ENCODE measurements at regions not wholly inside any gene's neighbourhood (a gene's known extent, or its start where the extent isn't known, plus 50 kb on each side); places are given as distances from the start of the nearest gene placed in this dataset.

DNA sequence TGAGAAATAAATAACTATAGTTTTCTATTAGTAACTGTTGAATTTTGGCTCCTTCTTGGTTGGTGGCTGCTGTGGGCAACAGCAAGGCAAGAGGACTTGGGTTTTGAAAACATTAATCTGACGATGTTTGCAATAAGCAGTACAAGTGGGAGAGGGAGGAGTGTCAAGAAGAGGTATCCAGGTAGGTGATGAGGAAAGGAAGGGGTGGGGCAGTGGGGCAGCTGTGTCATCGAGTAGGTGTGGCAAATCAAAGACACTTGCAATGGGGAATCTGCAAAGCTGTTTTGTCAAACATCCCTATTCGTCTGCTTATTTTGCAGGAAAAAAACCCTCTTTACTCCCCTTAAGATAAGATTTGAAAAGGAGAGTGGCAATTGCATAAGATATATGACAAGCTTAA is 171.9 kb upstream of the MAP3K7 start:
- no peak for TF ChIP-seq Cebpa-rat (IDR thresholded peaks at IDR 0.05)
- no peaks in the 10 kb centered on the region for H3K36me3 ChIP-seq
- H3K27me3 ChIP-seq = no peaks in the 10 kb centered on the region
- no peak overlapping the region for H3K4me2 ChIP-seq
- no peak overlapping the region for H3K9ac ChIP-seq
- no peak overlapping the region for H3K4me3 ChIP-seq
- no peaks in the 10 kb centered on the region for H3K9me3 ChIP-seq
- H3K4me1 ChIP-seq = no peaks in the 10 kb centered on the region
- H3K27ac ChIP-seq = no peak overlapping the region
- no peaks in the 10 kb centered on the region for H4K20me1 ChIP-seq

DNA sequence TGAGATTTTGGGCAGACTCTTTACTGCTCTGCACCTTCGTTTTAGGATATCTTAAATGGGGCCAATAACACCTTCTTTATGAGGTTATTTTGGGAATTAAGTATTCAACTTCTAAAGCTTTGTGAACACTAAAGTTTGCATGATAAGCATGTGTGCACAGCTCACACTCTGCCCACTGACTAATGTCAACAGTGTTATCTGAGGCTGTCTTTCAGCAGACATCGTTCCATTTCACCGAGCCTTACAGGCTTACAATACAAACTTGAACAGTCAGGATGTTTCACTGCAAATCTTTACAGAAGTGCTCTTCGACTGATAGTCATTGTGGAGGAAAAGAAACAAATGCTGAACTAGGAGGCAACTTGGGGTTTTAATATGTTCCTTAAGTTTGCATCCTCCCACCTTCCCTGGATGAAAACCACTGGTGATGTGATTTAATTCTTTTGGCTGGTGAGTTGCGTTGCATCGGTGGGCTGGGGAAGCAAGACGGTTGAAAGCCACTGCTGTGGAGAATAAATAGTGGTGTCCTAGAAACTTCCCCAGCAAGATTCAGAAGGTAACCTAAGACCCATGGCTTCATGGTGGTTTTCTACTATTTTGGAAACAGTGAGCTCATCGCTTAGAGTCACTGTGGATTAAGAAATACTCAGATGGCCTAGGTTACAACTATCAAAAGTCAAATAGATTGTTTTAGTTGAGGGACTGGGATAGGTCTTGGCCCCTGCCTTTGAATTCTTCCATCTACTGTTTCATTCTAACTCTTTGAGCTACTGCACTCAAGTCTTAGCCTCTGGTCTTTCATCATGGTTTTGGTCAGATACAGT is 167.2 kb upstream of the MAP3K7 start:
- no peaks in the 10 kb centered on the region for H3K27me3 ChIP-seq
- H3K4me2 ChIP-seq = no peak overlapping the region
- no peak overlapping the region for H3K27ac ChIP-seq
- H3K4me3 ChIP-seq = no peak overlapping the region
- no peaks in the 10 kb centered on the region for H4K20me1 ChIP-seq
- no peaks in the 10 kb centered on the region for H3K9me3 ChIP-seq
- no peak for TF ChIP-seq Cebpa-rat (IDR thresholded peaks at IDR 0.05)
- H3K4me1 ChIP-seq = no peaks in the 10 kb centered on the region
- H3K9ac ChIP-seq = no peak overlapping the region
- H3K36me3 ChIP-seq = no peaks in the 10 kb centered on the region

DNA sequence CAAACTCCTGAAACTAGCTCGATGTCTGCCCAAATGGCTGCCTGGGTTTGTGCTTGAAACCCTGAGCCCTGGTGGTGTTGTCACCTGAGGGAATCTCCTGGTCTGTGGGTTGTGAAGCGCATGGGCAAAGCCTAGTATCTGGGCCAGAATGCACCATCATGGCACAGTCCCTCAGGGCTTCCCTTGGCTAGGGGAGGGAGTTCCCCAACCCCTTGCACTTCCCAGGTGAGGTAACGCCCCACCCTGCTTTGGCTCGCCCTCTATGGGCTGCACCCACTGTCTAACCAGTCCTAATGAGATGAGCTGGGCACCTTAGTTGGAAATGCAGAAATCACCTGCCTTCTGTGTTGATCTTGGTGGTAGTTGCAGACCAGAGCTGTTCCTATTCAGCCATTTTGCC is 152.9 kb upstream of the MAP3K7 start:
- no peaks in the 10 kb centered on the region for H4K20me1 ChIP-seq
- no peak overlapping the region for H3K4me3 ChIP-seq
- no peak for TF ChIP-seq Cebpa-rat (IDR thresholded peaks at IDR 0.05)
- no peak overlapping the region for H3K4me2 ChIP-seq
- no peak overlapping the region for H3K27ac ChIP-seq
- no peaks in the 10 kb centered on the region for H3K4me1 ChIP-seq
- H3K36me3 ChIP-seq = no peaks in the 10 kb centered on the region
- no peaks in the 10 kb centered on the region for H3K27me3 ChIP-seq
- H3K9ac ChIP-seq = no peak overlapping the region
- no peaks in the 10 kb centered on the region for H3K9me3 ChIP-seq

DNA sequence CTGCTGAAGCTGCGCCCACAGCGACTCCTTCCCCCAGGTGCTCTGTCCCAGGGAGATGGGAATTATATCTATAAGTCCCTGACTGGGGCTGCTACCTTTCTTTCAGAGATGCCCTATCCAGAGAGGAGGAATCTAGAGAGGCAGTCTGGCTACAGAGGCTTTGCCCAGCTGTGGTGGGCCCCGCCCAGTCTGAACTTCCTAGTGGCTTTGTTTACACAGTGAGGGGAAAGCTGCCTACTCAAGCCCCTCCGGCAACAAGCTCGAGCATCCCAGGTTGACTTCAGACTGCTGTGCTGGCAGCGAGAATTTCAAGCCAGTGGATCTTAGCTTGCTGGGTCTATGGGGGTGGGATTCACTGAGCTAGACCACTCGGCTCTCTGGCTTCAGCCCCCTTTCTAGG is 152.5 kb upstream of the MAP3K7 start:
- TF ChIP-seq Cebpa-rat (IDR thresholded peaks at IDR 0.05) = no peak
- H3K9me3 ChIP-seq = no peaks in the 10 kb centered on the region
- no peak overlapping the region for H3K4me2 ChIP-seq
- H3K4me3 ChIP-seq = no peak overlapping the region
- H3K27ac ChIP-seq = no peak overlapping the region
- no peaks in the 10 kb centered on the region for H3K4me1 ChIP-seq
- no peaks in the 10 kb centered on the region for H3K36me3 ChIP-seq
- no peak overlapping the region for H3K9ac ChIP-seq
- H4K20me1 ChIP-seq = no peaks in the 10 kb centered on the region
- H3K27me3 ChIP-seq = no peaks in the 10 kb centered on the region

DNA sequence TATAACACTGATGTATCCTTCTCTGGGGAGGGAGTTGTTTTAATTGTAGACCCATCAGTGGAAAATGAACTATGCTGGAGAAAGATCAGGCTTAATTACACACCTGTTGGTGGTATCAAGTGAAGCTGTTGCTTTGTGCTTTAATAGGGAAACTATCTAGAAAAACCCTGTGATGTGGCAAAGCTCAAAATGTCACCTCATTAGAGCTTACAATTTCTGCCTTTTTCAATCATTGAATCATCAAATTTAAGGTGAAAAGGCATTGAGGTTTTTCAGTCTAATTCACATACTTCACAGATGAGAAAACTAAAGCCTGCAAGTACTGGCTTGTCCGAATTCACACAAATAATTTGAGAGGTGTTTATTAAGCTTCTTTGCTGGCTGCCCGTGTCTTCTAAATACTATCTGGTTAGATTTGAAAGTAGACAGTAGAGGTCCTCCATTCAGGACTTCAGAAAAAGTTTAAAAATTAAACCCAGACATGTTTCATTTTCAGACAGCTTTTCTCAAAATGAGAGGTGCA is 143.3 kb upstream of the MAP3K7 start:
- no peaks in the 10 kb centered on the region for H4K20me1 ChIP-seq
- no peaks in the 10 kb centered on the region for H3K36me3 ChIP-seq
- no peak overlapping the region for H3K4me2 ChIP-seq
- H3K4me3 ChIP-seq = no peak overlapping the region
- TF ChIP-seq Cebpa-rat (IDR thresholded peaks at IDR 0.05) = no peak
- H3K9ac ChIP-seq = no peak overlapping the region
- H3K9me3 ChIP-seq = no peaks in the 10 kb centered on the region
- no peak overlapping the region for H3K27ac ChIP-seq
- H3K27me3 ChIP-seq = no peaks in the 10 kb centered on the region
- H3K4me1 ChIP-seq = no peaks in the 10 kb centered on the region

DNA sequence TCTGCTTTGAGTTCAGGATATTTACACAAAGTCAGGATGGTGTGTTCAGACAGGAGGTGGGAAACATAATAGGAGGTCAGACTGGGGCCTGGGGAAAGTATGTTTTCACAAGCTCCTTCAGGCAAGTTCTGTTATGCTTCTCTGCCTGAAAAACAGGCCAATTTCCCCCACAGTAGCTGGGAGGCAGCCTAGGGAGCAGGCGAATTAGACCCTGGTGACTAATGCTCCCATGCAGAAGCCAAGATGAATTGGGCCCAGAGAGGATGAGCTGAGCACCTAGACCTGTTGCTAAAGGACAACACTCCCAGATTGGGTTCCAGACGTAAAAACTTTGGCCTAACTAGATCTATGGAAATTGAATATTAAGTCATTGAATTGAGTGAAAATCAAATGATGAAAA is 142.2 kb upstream of the MAP3K7 start:
- Histone ChIP-seq H3K27ac (no peak overlapping the region), H3K9ac (no peak overlapping the region), H3K4me2 (no peak overlapping the region), H3K4me1 (no peaks in the 10 kb centered on the region), H3K27me3 (no peaks in the 10 kb centered on the region), H3K4me3 (no peak overlapping the region), H3K9me3 (no peaks in the 10 kb centered on the region), H4K20me1 (no peaks in the 10 kb centered on the region), H3K36me3 (no peaks in the 10 kb centered on the region)
- TF ChIP-seq Cebpa-rat (IDR thresholded peaks at IDR 0.05) = no peak

DNA sequence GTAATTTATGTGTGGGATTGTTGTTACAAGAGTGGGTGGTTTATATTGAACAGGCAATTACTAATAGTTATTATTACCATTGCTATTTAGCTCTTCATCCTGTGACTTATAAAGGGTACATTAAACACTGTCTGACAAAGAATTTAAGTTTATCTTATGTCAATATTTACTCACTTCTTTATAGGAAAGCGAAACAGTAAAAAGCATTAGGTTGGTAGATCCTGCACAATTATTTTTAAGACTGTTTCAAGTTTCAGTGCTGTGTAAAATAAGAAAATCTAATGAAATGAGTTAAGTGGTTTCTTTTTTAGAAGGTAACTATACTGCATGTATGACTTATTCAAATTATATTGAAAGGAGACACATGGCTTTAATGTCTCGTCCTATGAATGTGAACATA is 135.8 kb upstream of the MAP3K7 start:
- Histone ChIP-seq H4K20me1 (no peaks in the 10 kb centered on the region), H3K4me2 (no peak overlapping the region), H3K27me3 (no peaks in the 10 kb centered on the region), H3K9ac (no peak overlapping the region), H3K4me3 (no peak overlapping the region), H3K9me3 (no peaks in the 10 kb centered on the region), H3K27ac (no peak overlapping the region), H3K4me1 (no peaks in the 10 kb centered on the region), H3K36me3 (no peaks in the 10 kb centered on the region)
- TF ChIP-seq Cebpa-rat (IDR thresholded peaks at IDR 0.05) = no peak

DNA sequence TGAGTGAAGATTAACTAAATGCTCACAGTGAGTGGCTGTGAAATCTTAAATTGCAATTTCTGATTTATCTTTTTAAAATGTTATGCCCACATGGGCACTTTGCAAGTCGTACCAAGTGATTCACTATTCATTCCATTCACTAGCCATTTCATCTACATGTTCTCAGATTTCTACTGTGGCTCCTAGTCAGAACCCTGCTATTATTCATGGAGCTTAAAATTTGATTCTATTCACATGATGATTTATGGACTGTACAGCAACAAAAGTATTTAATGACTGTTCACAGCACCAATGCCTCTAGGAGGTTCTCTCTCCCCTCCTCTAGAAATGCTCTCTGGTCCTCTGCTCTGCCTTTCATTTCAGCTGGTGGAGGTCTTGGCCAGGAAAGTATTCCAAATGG is 133.5 kb upstream of the MAP3K7 start:
- no peak overlapping the region for H3K9ac ChIP-seq
- H3K4me2 ChIP-seq = no peak overlapping the region
- no peak for TF ChIP-seq Cebpa-rat (IDR thresholded peaks at IDR 0.05)
- no peaks in the 10 kb centered on the region for H3K36me3 ChIP-seq
- H3K27ac ChIP-seq = no peak overlapping the region
- H3K4me1 ChIP-seq = no peaks in the 10 kb centered on the region
- no peaks in the 10 kb centered on the region for H3K9me3 ChIP-seq
- H3K27me3 ChIP-seq = no peaks in the 10 kb centered on the region
- H3K4me3 ChIP-seq = no peak overlapping the region
- H4K20me1 ChIP-seq = no peaks in the 10 kb centered on the region

DNA sequence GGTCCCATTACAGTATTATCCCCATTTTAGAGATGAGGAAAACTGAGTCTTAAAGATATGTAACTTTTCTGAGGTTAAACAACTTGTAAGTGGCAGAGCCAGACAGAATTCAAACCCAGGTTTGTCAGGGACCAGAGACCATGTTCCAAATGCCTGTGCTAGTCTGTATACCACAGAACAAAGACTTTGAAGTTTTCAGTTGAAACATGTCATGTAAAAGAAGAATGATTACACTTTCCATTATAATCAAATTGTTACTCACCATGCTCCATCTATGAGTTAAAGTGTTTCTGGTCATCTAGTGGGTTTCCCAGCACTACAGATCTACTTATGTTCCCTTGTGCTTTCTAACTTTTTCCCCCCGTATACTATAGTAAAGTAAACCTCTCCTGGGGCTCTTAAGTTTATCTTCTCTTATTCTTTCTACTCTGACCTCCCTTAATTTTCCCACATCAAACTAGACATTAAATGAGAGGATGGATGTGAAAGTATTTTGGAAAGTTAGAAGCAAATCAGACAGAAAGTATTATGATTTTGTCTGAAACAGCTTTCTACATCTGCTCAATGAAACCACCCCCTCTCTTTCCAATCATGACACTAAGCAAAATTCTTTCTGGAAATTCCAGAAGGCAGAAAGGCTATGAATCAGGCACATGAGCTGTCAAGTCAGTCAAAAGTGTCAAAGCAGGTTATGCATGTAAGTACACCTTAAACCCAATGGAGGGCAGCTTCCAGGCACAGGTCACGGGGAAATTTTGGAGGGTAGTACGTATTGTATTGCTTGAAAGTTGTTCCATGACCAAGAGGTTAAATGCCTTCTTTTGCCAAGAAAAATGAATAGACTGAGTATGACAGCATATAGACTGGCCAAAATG is 132.7 kb upstream of the MAP3K7 start:
- no peaks in the 10 kb centered on the region for H3K9me3 ChIP-seq
- H3K27me3 ChIP-seq = no peaks in the 10 kb centered on the region
- H3K4me2 ChIP-seq = no peak overlapping the region
- H3K27ac ChIP-seq = no peak overlapping the region
- no peaks in the 10 kb centered on the region for H4K20me1 ChIP-seq
- no peak overlapping the region for H3K9ac ChIP-seq
- H3K36me3 ChIP-seq = no peaks in the 10 kb centered on the region
- no peak overlapping the region for H3K4me3 ChIP-seq
- H3K4me1 ChIP-seq = no peaks in the 10 kb centered on the region
- no peak for TF ChIP-seq Cebpa-rat (IDR thresholded peaks at IDR 0.05)

DNA sequence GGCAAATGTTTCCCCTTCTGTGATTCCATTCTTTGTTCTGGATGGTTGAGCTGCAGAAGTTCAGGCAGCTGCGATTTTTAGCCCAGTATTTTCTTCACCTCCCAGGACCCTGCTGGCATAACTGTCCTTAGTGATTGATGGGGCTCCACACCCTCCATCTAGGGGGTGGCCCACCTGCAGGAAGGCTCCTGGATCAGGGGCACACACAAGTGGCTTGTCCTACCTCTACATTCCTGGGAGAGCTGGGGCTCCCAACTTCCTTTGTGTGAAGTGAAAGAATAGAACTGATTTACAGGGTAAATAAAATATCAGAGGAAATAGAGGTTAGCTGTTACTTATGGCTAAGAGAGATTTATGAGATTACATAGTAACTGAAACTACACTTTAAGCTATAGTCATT is 129.5 kb upstream of the MAP3K7 start:
- H3K4me2 ChIP-seq = no peak overlapping the region
- TF ChIP-seq Cebpa-rat (IDR thresholded peaks at IDR 0.05) = no peak
- no peak overlapping the region for H3K9ac ChIP-seq
- no peaks in the 10 kb centered on the region for H3K36me3 ChIP-seq
- H4K20me1 ChIP-seq = no peaks in the 10 kb centered on the region
- no peaks in the 10 kb centered on the region for H3K4me1 ChIP-seq
- no peaks in the 10 kb centered on the region for H3K27me3 ChIP-seq
- H3K27ac ChIP-seq = no peak overlapping the region
- no peaks in the 10 kb centered on the region for H3K9me3 ChIP-seq
- H3K4me3 ChIP-seq = no peak overlapping the region

All from BLaER1 (cell line).